ENCODE measurements at regions not wholly inside any gene's neighbourhood (a gene's known extent, or its start where the extent isn't known, plus 50 kb on each side); places are given as distances from the start of the nearest gene placed in this dataset.

DNA sequence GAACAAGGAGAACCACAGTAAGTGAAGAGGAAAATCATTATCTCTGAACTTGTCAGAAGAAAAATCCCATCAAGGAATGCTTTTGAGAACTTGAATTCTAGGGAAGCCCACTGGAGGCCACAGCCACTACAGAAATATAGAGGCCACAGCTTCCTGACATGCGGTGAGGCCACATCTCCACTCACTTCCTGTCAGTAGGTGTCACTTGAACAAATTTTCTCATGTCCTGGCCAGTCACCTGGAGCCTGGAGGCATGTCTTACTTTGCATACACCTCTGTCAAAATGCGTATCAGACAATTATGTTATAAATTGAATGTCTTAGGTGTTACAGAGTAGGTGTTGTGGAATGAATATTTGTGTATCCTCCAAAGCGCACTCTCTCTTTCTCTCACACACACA, 370.3 kb downstream of the DAD1 start:
- Histone ChIP-seq H3K4me1 (ENCODE audit: control insufficient read depth, low read length) (0 out of 2 replicates have a peak, but pooled peaks cover 4% of the 10 kb centered on the region), H3K9me3 (ENCODE audit: control insufficient read depth, insufficient read depth, low read length) (no peaks in the 10 kb centered on the region), H3K36me3 (ENCODE audit: control insufficient read depth, low read length) (no peaks in the 10 kb centered on the region), H3K9me2 (replicated peaks; ENCODE audit: control insufficient read depth, low read length) (no peaks in the 10 kb centered on the region), H3K27me3 (ENCODE audit: control insufficient read depth, low read length) (peaks cover 17% of the 10 kb centered on the region), H3F3A (ENCODE audit: control insufficient read depth, insufficient read depth) (no peaks in the 10 kb centered on the region), H3K4me2 (ENCODE audit: low read length) (no peak overlapping the region), H4K20me1 (ENCODE audit: control insufficient read depth, insufficient read depth, low read depth, low read length) (no peaks in the 10 kb centered on the region), H3K27ac (ENCODE audit: low read depth, low read length) (no peak overlapping the region), H3K79me2 (ENCODE audit: control insufficient read depth, low read length) (no peaks in the 10 kb centered on the region), H3K4me3 (ENCODE audit: low read length) (no peak overlapping the region)
- TF ChIP-seq, protein P1, sequence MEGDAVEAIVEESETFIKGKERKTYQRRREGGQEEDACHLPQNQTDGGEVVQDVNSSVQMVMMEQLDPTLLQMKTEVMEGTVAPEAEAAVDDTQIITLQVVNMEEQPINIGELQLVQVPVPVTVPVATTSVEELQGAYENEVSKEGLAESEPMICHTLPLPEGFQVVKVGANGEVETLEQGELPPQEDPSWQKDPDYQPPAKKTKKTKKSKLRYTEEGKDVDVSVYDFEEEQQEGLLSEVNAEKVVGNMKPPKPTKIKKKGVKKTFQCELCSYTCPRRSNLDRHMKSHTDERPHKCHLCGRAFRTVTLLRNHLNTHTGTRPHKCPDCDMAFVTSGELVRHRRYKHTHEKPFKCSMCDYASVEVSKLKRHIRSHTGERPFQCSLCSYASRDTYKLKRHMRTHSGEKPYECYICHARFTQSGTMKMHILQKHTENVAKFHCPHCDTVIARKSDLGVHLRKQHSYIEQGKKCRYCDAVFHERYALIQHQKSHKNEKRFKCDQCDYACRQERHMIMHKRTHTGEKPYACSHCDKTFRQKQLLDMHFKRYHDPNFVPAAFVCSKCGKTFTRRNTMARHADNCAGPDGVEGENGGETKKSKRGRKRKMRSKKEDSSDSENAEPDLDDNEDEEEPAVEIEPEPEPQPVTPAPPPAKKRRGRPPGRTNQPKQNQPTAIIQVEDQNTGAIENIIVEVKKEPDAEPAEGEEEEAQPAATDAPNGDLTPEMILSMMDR (IDR thresholded peaks at IDR 0.05; ENCODE audit: low read depth, low read length, poor library complexity, severe bottlenecking) = no peak
- no peak for TF ChIP-seq EZH2phosphoT487 (IDR thresholded peaks at IDR 0.05; ENCODE audit: borderline replicate concordance, low read length)

DNA sequence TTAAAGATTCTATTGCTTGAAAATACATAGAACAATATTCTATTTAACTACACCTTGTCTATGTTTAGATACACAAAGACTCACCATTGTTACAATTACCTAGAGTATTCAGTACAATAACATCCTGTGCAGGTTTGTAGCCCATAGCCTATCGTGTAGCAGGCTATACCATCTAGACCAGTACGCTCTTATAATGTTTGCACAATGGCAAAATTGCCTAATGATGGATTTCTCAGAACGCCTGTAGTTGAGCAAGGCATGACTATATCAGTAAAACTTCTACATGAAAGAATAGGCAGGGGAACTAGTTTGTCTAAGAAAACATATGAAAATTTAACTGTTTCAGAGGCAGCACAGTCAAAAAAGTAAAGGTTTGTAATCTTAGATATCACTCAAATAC, 375.9 kb downstream of the DAD1 start:
- H3K9me3 ChIP-seq (ENCODE audit: control insufficient read depth, insufficient read depth, low read length) = no peaks in the 10 kb centered on the region
- H4K20me1 ChIP-seq (ENCODE audit: control insufficient read depth, insufficient read depth, low read depth, low read length) = no peaks in the 10 kb centered on the region
- no peaks in the 10 kb centered on the region for H3K36me3 ChIP-seq (ENCODE audit: control insufficient read depth, low read length)
- H3K79me2 ChIP-seq (ENCODE audit: control insufficient read depth, low read length) = no peaks in the 10 kb centered on the region
- peaks cover 3% of the 10 kb centered on the region; the same call in 1 of the 2 replicates for H3K27me3 ChIP-seq (ENCODE audit: control insufficient read depth, low read length)
- H3K27ac ChIP-seq (ENCODE audit: low read depth, low read length) = no peak overlapping the region
- H3F3A ChIP-seq (ENCODE audit: control insufficient read depth, insufficient read depth) = no peaks in the 10 kb centered on the region
- H3K4me3 ChIP-seq (ENCODE audit: low read length) = no peak overlapping the region
- no peak overlapping the region for H3K4me2 ChIP-seq (ENCODE audit: low read length)
- H3K4me1 ChIP-seq (ENCODE audit: control insufficient read depth, low read length) = no peaks in the 10 kb centered on the region
- H3K9me2 ChIP-seq (replicated peaks; ENCODE audit: control insufficient read depth, low read length) = no peaks in the 10 kb centered on the region
- TF ChIP-seq, protein P1 (IDR thresholded peaks at IDR 0.05; ENCODE audit: low read depth, low read length, poor library complexity, severe bottlenecking) = no peak
- no peak for TF ChIP-seq EZH2phosphoT487 (IDR thresholded peaks at IDR 0.05; ENCODE audit: borderline replicate concordance, low read length)

DNA sequence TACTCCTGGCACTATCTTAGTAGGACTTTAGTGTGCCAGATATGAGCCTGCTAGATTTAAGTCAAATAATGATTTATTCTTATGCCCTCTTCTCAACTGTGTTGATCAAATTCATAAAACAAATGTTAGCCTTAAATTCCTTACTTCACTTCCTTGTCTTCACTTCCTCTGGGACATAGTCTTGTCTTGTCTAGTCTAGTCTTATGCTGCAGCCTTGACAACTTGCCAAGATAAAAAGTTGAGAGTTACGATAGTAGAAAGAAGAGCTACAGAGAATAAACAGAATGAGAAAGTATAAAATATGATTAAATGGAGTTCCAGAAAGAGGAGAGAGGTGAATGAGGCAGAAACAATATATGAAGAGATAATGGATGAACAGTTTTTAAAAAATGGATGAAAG, 378.1 kb downstream of the DAD1 start:
- H3K79me2 ChIP-seq (ENCODE audit: control insufficient read depth, low read length) = no peaks in the 10 kb centered on the region
- no peak overlapping the region for H3K27ac ChIP-seq (ENCODE audit: low read depth, low read length)
- no peaks in the 10 kb centered on the region for H3K9me3 ChIP-seq (ENCODE audit: control insufficient read depth, insufficient read depth, low read length)
- peaks cover 3% of the 10 kb centered on the region; the same call in 1 of the 2 replicates for H3K27me3 ChIP-seq (ENCODE audit: control insufficient read depth, low read length)
- TF ChIP-seq, protein P1 (IDR thresholded peaks at IDR 0.05; ENCODE audit: low read depth, low read length, poor library complexity, severe bottlenecking) = no peak
- no peak for TF ChIP-seq EZH2phosphoT487 (IDR thresholded peaks at IDR 0.05; ENCODE audit: borderline replicate concordance, low read length)
- H3K4me3 ChIP-seq (ENCODE audit: low read length) = no peak overlapping the region
- H4K20me1 ChIP-seq (ENCODE audit: control insufficient read depth, insufficient read depth, low read depth, low read length) = no peaks in the 10 kb centered on the region
- H3F3A ChIP-seq (ENCODE audit: control insufficient read depth, insufficient read depth) = no peaks in the 10 kb centered on the region
- no peaks in the 10 kb centered on the region for H3K36me3 ChIP-seq (ENCODE audit: control insufficient read depth, low read length)
- H3K9me2 ChIP-seq (replicated peaks; ENCODE audit: control insufficient read depth, low read length) = no peaks in the 10 kb centered on the region
- H3K4me1 ChIP-seq (ENCODE audit: control insufficient read depth, low read length) = no peaks in the 10 kb centered on the region
- no peak overlapping the region for H3K4me2 ChIP-seq (ENCODE audit: low read length)

Measured in DOHH2 (cell line).